Esophagus squamous epithelium (tissue), 5 donors: ENCODE measurements at regions not wholly inside any gene's neighbourhood (a gene's known extent, or its start where the extent isn't known, plus 50 kb on each side); places are given as distances from the start of the nearest gene placed in this dataset.

Source experiments
- DNase-seq: peaks from one replicate; lab custom pipeline; 2025; lab: John Stamatoyannopoulos, UW
- H3K27ac ChIP-seq, 4 donors: fragments of 200-600 bp; sonication (generic); one replicate each; pipeline ENCODE4 v1.5.1; 2016 to 2019; ENCODE audit warnings: mild to moderate bottlenecking in 1 of 4
- H3K27me3 ChIP-seq, 4 donors: fragments of 200-600 bp; sonication (generic); 1 replicate in 3 of 4; 2 replicates in 1 of 4; pipeline versions ENCODE4 v1.5.1 to v1.6.0; 2017 to 2021; ENCODE audit warnings: antibody characterized with exemption in 1 of 4
- H3K36me3 ChIP-seq, 3 donors: fragments of 200-600 bp; sonication (generic); one replicate each; pipeline ENCODE4 v1.5.1; 2016 to 2019
- H3K4me1 ChIP-seq, 3 donors: fragments of 200-600 bp; sonication (generic); one replicate each; pipeline ENCODE4 v1.5.1; 2017 to 2019
- H3K4me3 ChIP-seq, 4 donors: fragments of 200-600 bp; sonication (generic); 1 replicate in 3 of 4; 2 replicates in 1 of 4; pipeline ENCODE4 v1.5.1; 2016 to 2019; ENCODE audit warnings: mild to moderate bottlenecking in 2 of 4, moderate library complexity in 1 of 4
- H3K9me3 ChIP-seq, 3 donors: fragments of 200-600 bp; sonication (generic); one replicate each; pipeline ENCODE4 v1.5.1; 2016 to 2019
- CTCF ChIP-seq, 6 experiments: fragments of 450-650 bp in 4 of 6; fragments of 200-600 bp in 2 of 6; sonication (generic) in 2 of 6; IDR thresholded peaks; one replicate each; pipeline ENCODE4 v1.5.1; 2016 to 2019; ENCODE audit warnings: antibody characterized with exemption in 6 of 6, mild to moderate bottlenecking in 4 of 6, moderate library complexity in 4 of 6
- POLR2A ChIP-seq, 4 donors: fragments of 450-650 bp; IDR thresholded peaks; one replicate each; pipeline ENCODE4 v1.6.1; 2017; ENCODE audit warnings: antibody characterized with exemption in 4 of 4, mild to moderate bottlenecking in 4 of 4, moderate library complexity in 3 of 4
- WGBS, 2 donors: methylation state at CpG; one replicate each; pipeline ENCODE4 v1.1.5; 2018; 5-methylcytosine and 5-hydroxymethylcytosine counted together
- intact Hi-C: fragments of 100-400 bp; cut with DNase I; formaldehyde crosslinking; loops from one replicate; pipeline ENCODE4 v1.15.0; 2022
- donor health status: DM: yes; HTN: yes; CAD: no.

DNA sequence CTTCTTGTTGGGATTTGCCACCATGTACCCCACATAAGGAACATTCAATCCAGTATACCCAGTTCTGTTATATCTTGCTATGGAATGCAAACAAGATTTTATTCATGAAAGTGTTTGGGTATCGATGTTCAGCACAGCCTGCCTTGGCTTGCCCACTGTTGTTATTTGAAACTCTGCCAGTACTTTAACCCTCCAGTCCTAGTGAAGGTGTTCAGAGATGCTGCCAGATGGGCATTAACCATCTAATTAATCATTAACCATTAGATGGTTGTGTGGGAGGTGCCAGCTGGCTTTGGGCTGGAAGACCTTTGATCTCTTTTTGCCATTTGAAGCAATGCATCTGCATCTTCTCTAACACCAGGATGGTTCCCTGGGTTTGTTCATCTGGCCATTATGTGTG is 363.0 kb downstream of the SH2D4B start:
- intact Hi-C loops, result no loop called here
- WGBS, 2 donors, result 50 to 63% methylated on average over 1 of the region's 1 CpG
- no peak overlapping the region for H3K4me3 ChIP-seq
- no peaks in the 10 kb centered on the region for H3K9me3 ChIP-seq
- no peaks in the 10 kb centered on the region for H3K27me3 ChIP-seq
- H3K27ac ChIP-seq, result no peak overlapping the region
- DNase-seq, result no peak
- TF ChIP-seq CTCF (IDR thresholded peaks at IDR 0.05) (no peak), POLR2A (IDR thresholded peaks at IDR 0.05) (no peak)
- peaks cover 0 to 30% (median 0%) of the 10 kb centered on the region in 3 donors for H3K4me1 ChIP-seq
- H3K36me3 ChIP-seq, result no peaks in the 10 kb centered on the region

- H3K9me3 ChIP-seq, result no peaks in the 10 kb centered on the region
- no peaks in the 10 kb centered on the region for H3K36me3 ChIP-seq
- no peak for DNase-seq
- no peak overlapping the region for H3K27ac ChIP-seq
- H3K4me1 ChIP-seq, result peaks cover 0 to 3% (median 0%) of the 10 kb centered on the region in 3 donors
- H3K4me3 ChIP-seq, result no peak overlapping the region
- WGBS, 2 donors, result 54 to 71% methylated on average over 6 of the region's 6 CpGs
- no peak for TF ChIP-seq POLR2A (IDR thresholded peaks at IDR 0.05)
- no peak for TF ChIP-seq CTCF (IDR thresholded peaks at IDR 0.05)
- no peaks in the 10 kb centered on the region for H3K27me3 ChIP-seq
- intact Hi-C loops, result no loop called here
Observed at GRCh38 chr10:80908611-80909010, 370.9 kb downstream of the SH2D4B start.

- 77 to 78% methylated on average over 5 of the region's 5 CpGs for WGBS, 2 donors
- no peaks in the 10 kb centered on the region for H3K9me3 ChIP-seq
- DNase-seq, result no peak
- no peak overlapping the region for H3K27ac ChIP-seq
- H3K4me1 ChIP-seq, result peaks cover 0 to 6% (median 0%) of the 10 kb centered on the region in 3 donors
- TF ChIP-seq CTCF (IDR thresholded peaks at IDR 0.05) (no peak), POLR2A (IDR thresholded peaks at IDR 0.05) (no peak)
- H3K36me3 ChIP-seq, result no peaks in the 10 kb centered on the region
- H3K27me3 ChIP-seq, result no peaks in the 10 kb centered on the region
- H3K4me3 ChIP-seq, result no peak overlapping the region
- intact Hi-C loops, result no loop called here
Observed at GRCh38 chr10:80909254-80909653, 371.6 kb downstream of the SH2D4B start.

GRCh38 chr10:80917636-80918035 is 379.9 kb downstream of the SH2D4B start:
- no peak overlapping the region for H3K27ac ChIP-seq
- intact Hi-C loops, result no loop called here
- 17 to 24% methylated on average over 5 of the region's 5 CpGs for WGBS, 2 donors
- no peaks in the 10 kb centered on the region for H3K9me3 ChIP-seq
- DNase-seq, result no peak
- no peaks in the 10 kb centered on the region for H3K36me3 ChIP-seq
- no peak for TF ChIP-seq POLR2A (IDR thresholded peaks at IDR 0.05)
- TF ChIP-seq CTCF (IDR thresholded peaks at IDR 0.05), result no peak
- no peak overlapping the region for H3K4me3 ChIP-seq
- peaks cover 0 to 6% (median 0%) of the 10 kb centered on the region in 3 donors for H3K4me1 ChIP-seq
- H3K27me3 ChIP-seq, result peaks cover 0 to 3% (median 0%) of the 10 kb centered on the region in 4 donors

DNA sequence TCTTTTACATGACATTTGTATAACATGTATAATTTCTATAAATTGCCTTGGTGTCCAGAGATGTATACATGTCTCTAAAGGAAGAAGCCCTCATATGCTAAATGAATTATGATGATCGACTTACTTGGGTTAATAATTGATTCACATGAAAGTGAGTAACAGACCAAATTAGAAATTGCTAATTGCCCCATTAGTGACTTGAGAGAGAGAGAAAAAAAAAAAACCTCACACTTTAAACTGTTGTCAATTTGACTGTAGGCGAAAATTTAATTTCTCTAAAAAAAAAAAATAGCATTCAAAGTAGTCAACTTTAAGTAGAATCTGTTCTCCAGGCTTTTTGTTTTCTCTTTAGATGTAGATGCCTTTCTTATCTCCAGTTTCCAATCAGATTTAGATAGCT is 383.3 kb downstream of the SH2D4B start:
- H3K4me3 ChIP-seq, result no peak overlapping the region
- 84 to 86% methylated on average over 2 of the region's 2 CpGs for WGBS, 2 donors
- no peak overlapping the region for H3K27ac ChIP-seq
- peaks cover 0 to 3% (median 0%) of the 10 kb centered on the region in 4 donors for H3K27me3 ChIP-seq
- no peaks in the 10 kb centered on the region for H3K4me1 ChIP-seq
- intact Hi-C loops, result no loop called here
- no peak for DNase-seq
- no peaks in the 10 kb centered on the region for H3K9me3 ChIP-seq
- no peaks in the 10 kb centered on the region for H3K36me3 ChIP-seq
- TF ChIP-seq CTCF (IDR thresholded peaks at IDR 0.05) (no peak), POLR2A (IDR thresholded peaks at IDR 0.05) (no peak)
